GM19351 (cell line): ENCODE measurements at regions not wholly inside any gene's neighbourhood (a gene's known extent, or its start where the extent isn't known, plus 50 kb on each side); places are given as distances from the start of the nearest gene placed in this dataset.

Experiments
- ATAC-seq: cut with Tn5 transposase; IDR thresholded peaks from one replicate; pipeline ENCODE4 v1.9.1; 2021; ENCODE audit warnings: mild to moderate bottlenecking, moderate library complexity; ENCODE audit not compliant: unreplicated experiment

- no peak for ATAC-seq
Observed at GRCh38 chr4:15364183-15364582, 63.6 kb upstream of the C1QTNF7 start.

- no peak for ATAC-seq
Observed at GRCh38 chr4:15365641-15366040, 62.2 kb upstream of the C1QTNF7 start.

- ATAC-seq: no peak
Observed at GRCh38 chr4:15366721-15367120, 61.1 kb upstream of the C1QTNF7 start.

GRCh38 chr4:15368856-15369255 is 59.0 kb upstream of the C1QTNF7 start:
- no peak for ATAC-seq

GRCh38 chr4:15370296-15370695 is 57.5 kb upstream of the C1QTNF7 start:
- ATAC-seq: no peak

GRCh38 chr4:15373363-15373762 is 54.5 kb upstream of the C1QTNF7 start:
- ATAC-seq: no peak

GRCh38 chr4:15374656-15375055 is 53.2 kb upstream of the C1QTNF7 start:
- no peak for ATAC-seq

- peak; percentile 45 for ATAC-seq
Observed at GRCh38 chr4:15375667-15376066, 52.2 kb upstream of the C1QTNF7 start.

- peak; percentile 18 for ATAC-seq
Observed at GRCh38 chr4:15376145-15376544, 51.7 kb upstream of the C1QTNF7 start.

- ATAC-seq: no peak
Observed at GRCh38 chr4:15376594-15376993, 51.2 kb upstream of the C1QTNF7 start.
